ENCODE measurements at regions not wholly inside any gene's neighbourhood (a gene's known extent, or its start where the extent isn't known, plus 50 kb on each side); places are given as distances from the start of the nearest gene placed in this dataset.

DNA sequence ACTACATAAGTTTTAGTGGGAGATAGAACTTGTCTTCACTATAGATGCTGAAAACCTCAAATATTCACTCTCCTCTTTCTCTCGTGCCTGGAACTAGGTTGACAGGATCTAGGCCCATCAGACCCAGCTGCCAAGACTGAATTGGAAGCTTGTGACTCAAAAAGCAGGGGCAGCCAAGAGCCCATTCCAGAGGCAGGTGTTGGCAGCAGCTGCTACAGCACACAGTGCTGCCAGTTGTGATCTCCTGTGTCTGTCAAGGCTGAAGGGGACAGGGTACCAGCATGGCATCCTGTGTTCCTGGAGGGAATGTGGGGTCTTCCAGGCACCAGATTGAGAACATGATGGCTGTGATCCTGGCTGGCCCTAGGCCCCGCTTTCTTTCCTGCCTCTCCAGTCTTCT is 92.5 kb upstream of the MB21D2 start:
- DNase-seq (no peak), FAIRE-seq (no peak)
- H3K27ac ChIP-seq (ENCODE audit: low read depth in 1 of 3, low read length in 2 of 3), result no peak overlapping the region
- no peaks in the 10 kb centered on the region for H3K9me3 ChIP-seq (ENCODE audit: control insufficient read depth in 2 of 2, insufficient read depth in 1 of 2, low read depth in 1 of 2, low read length in 1 of 2)
- peaks cover 0 to 2% (median 0%) of the 10 kb centered on the region in 3 donors for H3K27me3 ChIP-seq (ENCODE audit: control insufficient read depth in 3 of 3, insufficient read depth in 3 of 3, low read length in 3 of 3)
- H3K4me3 ChIP-seq (ENCODE audit: low read depth in 1 of 3, low read length in 3 of 3), result no peak overlapping the region
- 59 to 81% (median 61%) methylated on average over 2 of the region's 2 CpGs for WGBS, 3 donors
- no peaks in the 10 kb centered on the region for H3K4me1 ChIP-seq (ENCODE audit: control insufficient read depth in 3 of 3, insufficient read depth in 2 of 3, low read depth in 1 of 3, low read length in 2 of 3)
- no peaks in the 10 kb centered on the region for H3K36me3 ChIP-seq (ENCODE audit: control insufficient read depth in 3 of 3, insufficient read depth in 2 of 3, low read depth in 1 of 3, low read length in 3 of 3)

DNA sequence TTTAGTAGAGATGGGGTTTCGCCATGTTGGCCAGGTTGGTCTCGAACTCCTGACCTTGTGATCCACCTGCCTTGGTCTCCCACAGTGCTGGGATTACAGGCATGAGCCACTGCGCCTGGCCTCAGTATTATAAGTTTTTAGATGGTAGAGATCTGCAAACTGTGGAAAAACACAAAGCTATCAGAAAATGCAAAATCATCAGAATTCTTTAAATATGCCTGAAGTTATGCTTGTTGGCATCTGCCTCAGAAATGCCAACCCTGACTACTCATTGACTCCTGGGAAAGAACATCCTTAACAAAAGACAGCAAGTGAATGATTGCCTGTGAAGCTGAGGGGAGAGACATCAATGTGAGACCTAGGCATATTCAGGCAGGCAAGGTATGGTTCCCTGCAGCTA is 94.3 kb upstream of the MB21D2 start:
- Histone ChIP-seq H3K4me1 (ENCODE audit: control insufficient read depth in 3 of 3, insufficient read depth in 2 of 3, low read depth in 1 of 3, low read length in 2 of 3) (no peaks in the 10 kb centered on the region), H3K36me3 (ENCODE audit: control insufficient read depth in 3 of 3, insufficient read depth in 2 of 3, low read depth in 1 of 3, low read length in 3 of 3) (no peaks in the 10 kb centered on the region), H3K27me3 (ENCODE audit: control insufficient read depth in 3 of 3, insufficient read depth in 3 of 3, low read length in 3 of 3) (peaks cover 0 to 5% (median 0%) of the 10 kb centered on the region in 3 donors), H3K27ac (ENCODE audit: low read depth in 1 of 3, low read length in 2 of 3) (no peak overlapping the region), H3K4me3 (ENCODE audit: low read depth in 1 of 3, low read length in 3 of 3) (no peak overlapping the region), H3K9me3 (ENCODE audit: control insufficient read depth in 2 of 2, insufficient read depth in 1 of 2, low read depth in 1 of 2, low read length in 1 of 2) (no peaks in the 10 kb centered on the region)
- FAIRE-seq (no peak), DNase-seq (no peak)
- 92 to 96% (median 93%) methylated on average over 3 of the region's 3 CpGs for WGBS, 3 donors

DNA sequence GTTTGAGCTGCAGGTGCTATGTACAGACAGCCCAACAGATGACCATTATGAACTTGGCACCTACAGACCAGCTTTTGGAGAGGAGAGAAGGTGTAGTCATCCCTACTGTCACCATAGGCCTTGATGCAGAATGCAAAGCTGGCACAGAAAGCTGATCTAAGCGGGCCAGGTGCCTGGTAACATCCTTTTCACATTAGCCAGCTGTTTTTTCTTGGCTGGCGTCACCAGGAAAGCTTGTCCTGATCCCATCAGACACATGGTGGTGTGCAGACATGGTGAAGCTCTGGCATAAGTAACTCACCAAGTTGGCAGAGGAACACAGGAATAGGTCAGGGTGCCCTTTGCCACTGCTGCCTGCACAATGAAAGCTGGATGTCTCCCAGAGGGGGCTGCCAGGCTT is 97.2 kb upstream of the MB21D2 start:
- Histone ChIP-seq H3K4me1 (ENCODE audit: control insufficient read depth in 3 of 3, insufficient read depth in 2 of 3, low read depth in 1 of 3, low read length in 2 of 3) (no peaks in the 10 kb centered on the region), H3K27me3 (ENCODE audit: control insufficient read depth in 3 of 3, insufficient read depth in 3 of 3, low read length in 3 of 3) (peaks cover 0 to 5% (median 0%) of the 10 kb centered on the region in 3 donors), H3K9me3 (ENCODE audit: control insufficient read depth in 2 of 2, insufficient read depth in 1 of 2, low read depth in 1 of 2, low read length in 1 of 2) (no peaks in the 10 kb centered on the region), H3K4me3 (ENCODE audit: low read depth in 1 of 3, low read length in 3 of 3) (no peak overlapping the region), H3K27ac (ENCODE audit: low read depth in 1 of 3, low read length in 2 of 3) (no peak overlapping the region), H3K36me3 (ENCODE audit: control insufficient read depth in 3 of 3, insufficient read depth in 2 of 3, low read depth in 1 of 3, low read length in 3 of 3) (no peaks in the 10 kb centered on the region)
- WGBS, 3 donors, result 74 to 80% (median 79%) methylated on average over 2 of the region's 2 CpGs
- no peak for DNase-seq
- no peak for FAIRE-seq

DNA sequence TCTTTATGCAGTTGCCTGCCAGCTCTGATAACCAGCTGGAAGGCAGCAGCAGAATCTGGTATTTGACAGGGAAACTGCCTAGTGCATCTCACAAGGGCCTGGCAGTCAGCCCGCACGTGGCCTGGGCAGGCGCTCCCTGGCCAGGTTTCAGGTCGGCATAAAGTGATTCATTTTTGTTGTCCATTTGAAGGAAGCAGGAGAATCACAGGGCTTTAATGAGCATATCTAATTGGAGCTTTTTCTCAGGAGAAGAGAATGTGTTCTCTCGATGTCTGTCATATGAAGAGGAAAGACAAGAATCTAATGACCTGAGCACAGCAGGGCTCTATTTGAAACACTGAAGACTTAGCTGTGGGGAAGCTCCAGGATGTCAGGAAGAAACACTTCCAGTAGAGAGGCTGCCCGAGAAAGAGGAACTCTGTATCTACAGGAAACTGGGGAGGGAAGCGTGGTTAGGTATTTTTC is 98.8 kb upstream of the MB21D2 start:
- Histone ChIP-seq H3K4me3 (ENCODE audit: low read depth in 1 of 3, low read length in 3 of 3) (no peak overlapping the region), H3K4me1 (ENCODE audit: control insufficient read depth in 3 of 3, insufficient read depth in 2 of 3, low read depth in 1 of 3, low read length in 2 of 3) (no peaks in the 10 kb centered on the region), H3K27ac (ENCODE audit: low read depth in 1 of 3, low read length in 2 of 3) (no peak overlapping the region), H3K27me3 (ENCODE audit: control insufficient read depth in 3 of 3, insufficient read depth in 3 of 3, low read length in 3 of 3) (peaks cover 0 to 5% (median 0%) of the 10 kb centered on the region in 3 donors), H3K9me3 (ENCODE audit: control insufficient read depth in 2 of 2, insufficient read depth in 1 of 2, low read depth in 1 of 2, low read length in 1 of 2) (no peaks in the 10 kb centered on the region), H3K36me3 (ENCODE audit: control insufficient read depth in 3 of 3, insufficient read depth in 2 of 3, low read depth in 1 of 3, low read length in 3 of 3) (no peaks in the 10 kb centered on the region)
- FAIRE-seq (no peak), DNase-seq (no peak)
- WGBS, 3 donors, result 19 to 31% (median 23%) methylated on average over 7 of the region's 7 CpGs

DNA sequence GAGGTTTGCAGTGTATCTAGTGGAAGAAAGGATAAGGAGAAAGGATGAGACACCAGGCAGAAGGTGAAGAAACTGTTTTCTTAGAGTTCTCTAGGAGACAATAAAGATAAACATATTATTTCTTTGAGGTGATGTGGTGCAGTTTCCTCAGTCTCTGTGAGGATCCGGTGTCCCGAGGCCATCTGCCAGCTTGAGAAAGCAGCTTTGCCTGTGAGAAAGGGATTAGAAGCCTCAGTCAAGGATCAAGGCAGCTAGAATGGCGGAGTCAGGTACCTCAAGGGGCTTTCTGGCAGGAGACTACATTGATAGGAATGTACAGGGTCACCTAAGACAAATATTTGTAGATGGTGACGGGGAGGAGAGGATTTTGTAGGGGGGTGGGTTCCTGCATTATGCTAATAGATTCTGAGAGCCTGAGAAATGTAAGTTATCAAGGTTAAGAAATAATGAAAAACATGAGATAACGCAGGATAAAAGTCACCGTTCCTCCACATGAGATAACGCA is 103.9 kb upstream of the MB21D2 start:
- WGBS, 3 donors, result 35 to 63% (median 37%) methylated on average over 7 of the region's 7 CpGs
- Histone ChIP-seq H3K4me3 (ENCODE audit: low read depth in 1 of 3, low read length in 3 of 3) (no peak overlapping the region), H3K4me1 (ENCODE audit: control insufficient read depth in 3 of 3, insufficient read depth in 2 of 3, low read depth in 1 of 3, low read length in 2 of 3) (no peaks in the 10 kb centered on the region), H3K27ac (ENCODE audit: low read depth in 1 of 3, low read length in 2 of 3) (peak overlapping the region in 1 of 3 donors; percentile 11), H3K9me3 (ENCODE audit: control insufficient read depth in 2 of 2, insufficient read depth in 1 of 2, low read depth in 1 of 2, low read length in 1 of 2) (no peaks in the 10 kb centered on the region), H3K36me3 (ENCODE audit: control insufficient read depth in 3 of 3, insufficient read depth in 2 of 3, low read depth in 1 of 3, low read length in 3 of 3) (no peaks in the 10 kb centered on the region), H3K27me3 (ENCODE audit: control insufficient read depth in 3 of 3, insufficient read depth in 3 of 3, low read length in 3 of 3) (no peaks in the 10 kb centered on the region)
- DNase-seq, result no peak
- FAIRE-seq, result no peak

DNA sequence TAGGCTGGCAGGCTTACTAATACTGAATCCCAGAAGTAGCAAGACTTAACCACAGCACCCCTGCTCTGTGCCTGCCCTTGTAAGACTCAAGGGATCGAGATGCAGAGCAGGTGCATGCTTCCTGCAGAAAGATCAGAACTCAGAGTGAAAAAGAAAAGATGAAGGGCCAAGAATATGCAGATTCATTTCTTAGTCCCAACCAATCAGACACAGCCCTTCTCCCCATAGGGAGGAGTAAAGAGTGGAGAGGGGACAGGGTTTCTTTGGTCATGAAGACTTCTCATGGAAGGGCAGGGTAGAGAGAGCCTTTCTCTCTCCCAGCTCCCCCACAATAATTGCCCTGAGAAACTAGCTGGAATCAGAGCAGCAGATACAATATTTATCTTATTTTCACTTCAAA is 105.6 kb upstream of the MB21D2 start:
- WGBS, 3 donors, result 71 to 89% (median 87%) methylated on average over 1 of the region's 1 CpG
- no peaks in the 10 kb centered on the region for H3K9me3 ChIP-seq (ENCODE audit: control insufficient read depth in 2 of 2, insufficient read depth in 1 of 2, low read depth in 1 of 2, low read length in 1 of 2)
- no peaks in the 10 kb centered on the region for H3K36me3 ChIP-seq (ENCODE audit: control insufficient read depth in 3 of 3, insufficient read depth in 2 of 3, low read depth in 1 of 3, low read length in 3 of 3)
- no peak for FAIRE-seq
- H3K27ac ChIP-seq (ENCODE audit: low read depth in 1 of 3, low read length in 2 of 3), result no peak overlapping the region
- no peak for DNase-seq
- H3K27me3 ChIP-seq (ENCODE audit: control insufficient read depth in 3 of 3, insufficient read depth in 3 of 3, low read length in 3 of 3), result no peaks in the 10 kb centered on the region
- H3K4me3 ChIP-seq (ENCODE audit: low read depth in 1 of 3, low read length in 3 of 3), result no peak overlapping the region
- no peaks in the 10 kb centered on the region for H3K4me1 ChIP-seq (ENCODE audit: control insufficient read depth in 3 of 3, insufficient read depth in 2 of 3, low read depth in 1 of 3, low read length in 2 of 3)

DNA sequence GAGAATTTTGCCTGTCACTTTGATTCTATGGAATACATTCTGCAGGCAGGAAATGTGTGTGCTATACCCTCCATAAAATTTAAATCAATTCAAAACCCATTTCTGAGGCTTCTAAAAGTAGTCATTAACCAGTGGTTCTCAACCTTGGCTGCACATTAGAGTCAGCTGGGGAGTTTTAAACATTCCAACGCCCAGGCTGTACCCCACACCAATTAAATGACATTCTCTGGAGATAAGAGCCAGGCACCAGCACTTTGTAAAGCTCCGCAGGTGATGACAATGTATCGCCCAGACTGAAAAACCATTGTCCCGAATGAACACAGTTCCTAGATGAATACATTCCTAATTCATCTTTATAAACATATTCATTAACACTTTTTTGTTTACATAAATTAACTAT is 110.6 kb upstream of the MB21D2 start:
- no peaks in the 10 kb centered on the region for H3K36me3 ChIP-seq (ENCODE audit: control insufficient read depth in 3 of 3, insufficient read depth in 2 of 3, low read depth in 1 of 3, low read length in 3 of 3)
- H3K9me3 ChIP-seq (ENCODE audit: control insufficient read depth in 2 of 2, insufficient read depth in 1 of 2, low read depth in 1 of 2, low read length in 1 of 2), result no peaks in the 10 kb centered on the region
- no peak overlapping the region for H3K4me3 ChIP-seq (ENCODE audit: low read depth in 1 of 3, low read length in 3 of 3)
- H3K27me3 ChIP-seq (ENCODE audit: control insufficient read depth in 3 of 3, insufficient read depth in 3 of 3, low read length in 3 of 3), result no peaks in the 10 kb centered on the region
- no peaks in the 10 kb centered on the region for H3K4me1 ChIP-seq (ENCODE audit: control insufficient read depth in 3 of 3, insufficient read depth in 2 of 3, low read depth in 1 of 3, low read length in 2 of 3)
- no peak for FAIRE-seq
- no peak overlapping the region for H3K27ac ChIP-seq (ENCODE audit: low read depth in 1 of 3, low read length in 2 of 3)
- 66 to 73% (median 67%) methylated on average over 4 of the region's 4 CpGs for WGBS, 3 donors
- no peak for DNase-seq

DNA sequence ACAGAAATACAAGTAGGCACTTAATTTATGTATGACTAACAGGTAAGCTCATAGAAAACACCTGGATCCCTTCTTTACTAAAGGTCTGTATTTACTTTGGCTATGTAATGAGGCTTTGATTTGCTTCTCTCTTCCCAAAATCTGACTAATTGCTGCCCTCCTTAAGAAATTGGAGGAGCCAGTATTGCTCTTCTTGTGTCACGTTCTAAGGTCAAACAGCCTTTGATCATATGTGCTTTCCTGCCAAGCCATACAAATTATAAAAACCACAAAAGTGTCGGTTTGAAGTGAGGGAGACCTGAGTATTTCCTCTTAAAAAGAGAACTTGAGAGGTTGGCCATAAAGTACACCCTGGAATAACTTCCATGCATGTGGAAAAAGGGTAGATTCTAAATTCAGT is 112.1 kb upstream of the MB21D2 start:
- WGBS, 3 donors, result 21 to 28% (median 26%) methylated on average over 2 of the region's 2 CpGs

DNA sequence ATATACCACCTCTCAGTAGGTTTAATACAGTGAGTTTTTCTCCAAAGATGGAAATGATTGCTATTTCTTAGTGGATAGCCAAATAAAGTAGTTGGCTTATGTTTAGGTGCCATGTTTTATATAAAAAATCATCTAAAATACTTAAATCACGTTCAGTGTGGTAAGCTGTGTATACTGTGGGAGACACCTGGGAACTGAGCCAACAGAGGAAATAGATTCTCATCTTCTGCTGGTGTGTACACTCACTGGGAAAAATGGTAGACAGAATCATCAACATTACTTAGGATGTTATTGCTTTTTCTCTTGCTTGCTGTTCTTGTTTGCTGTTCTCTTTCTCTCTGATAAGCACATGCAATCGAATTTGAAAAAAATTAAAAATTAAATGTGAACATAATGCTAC is 112.6 kb upstream of the MB21D2 start:
- DNase-seq (no peak), FAIRE-seq (no peak)
- no peak overlapping the region for H3K4me3 ChIP-seq (ENCODE audit: low read depth in 1 of 3, low read length in 3 of 3)
- no peaks in the 10 kb centered on the region for H3K9me3 ChIP-seq (ENCODE audit: control insufficient read depth in 2 of 2, insufficient read depth in 1 of 2, low read depth in 1 of 2, low read length in 1 of 2)
- H3K27me3 ChIP-seq (ENCODE audit: control insufficient read depth in 3 of 3, insufficient read depth in 3 of 3, low read length in 3 of 3), result no peaks in the 10 kb centered on the region
- H3K36me3 ChIP-seq (ENCODE audit: control insufficient read depth in 3 of 3, insufficient read depth in 2 of 3, low read depth in 1 of 3, low read length in 3 of 3), result no peaks in the 10 kb centered on the region
- WGBS, 3 donors, result 38 to 52% (median 45%) methylated on average over 2 of the region's 2 CpGs
- no peak overlapping the region for H3K27ac ChIP-seq (ENCODE audit: low read depth in 1 of 3, low read length in 2 of 3)
- H3K4me1 ChIP-seq (ENCODE audit: control insufficient read depth in 3 of 3, insufficient read depth in 2 of 3, low read depth in 1 of 3, low read length in 2 of 3), result no peaks in the 10 kb centered on the region

More for the DNA sequence above, 112.1 kb upstream of the MB21D2 start:
- Histone ChIP-seq H3K36me3 (ENCODE audit: control insufficient read depth in 3 of 3, insufficient read depth in 2 of 3, low read depth in 1 of 3, low read length in 3 of 3) (no peaks in the 10 kb centered on the region), H3K4me1 (ENCODE audit: control insufficient read depth in 3 of 3, insufficient read depth in 2 of 3, low read depth in 1 of 3, low read length in 2 of 3) (no peaks in the 10 kb centered on the region), H3K27me3 (ENCODE audit: control insufficient read depth in 3 of 3, insufficient read depth in 3 of 3, low read length in 3 of 3) (no peaks in the 10 kb centered on the region), H3K9me3 (ENCODE audit: control insufficient read depth in 2 of 2, insufficient read depth in 1 of 2, low read depth in 1 of 2, low read length in 1 of 2) (no peaks in the 10 kb centered on the region), H3K27ac (ENCODE audit: low read depth in 1 of 3, low read length in 2 of 3) (no peak overlapping the region), H3K4me3 (ENCODE audit: low read depth in 1 of 3, low read length in 3 of 3) (no peak overlapping the region)
- DNase-seq, result no peak
- no peak for FAIRE-seq

All from small intestine (tissue), 7 donors.